Esophagus squamous epithelium (tissue), 4 donors: ENCODE measurements at regions not wholly inside any gene's neighbourhood (a gene's known extent, or its start where the extent isn't known, plus 50 kb on each side); places are given as distances from the start of the nearest gene placed in this dataset.

Source experiments
- POLR2A ChIP-seq, 4 donors: fragments of 450-650 bp; IDR thresholded peaks; one replicate each; pipeline ENCODE4 v1.6.1; 2017; ENCODE audit warnings: antibody characterized with exemption in 4 of 4, mild to moderate bottlenecking in 4 of 4, moderate library complexity in 3 of 4
- TF ChIP-seq, protein P1 (sequence below), 6 experiments: fragments of 450-650 bp in 4 of 6; fragments of 200-600 bp in 2 of 6; sonication (generic) in 2 of 6; IDR thresholded peaks; one replicate each; pipeline ENCODE4 v1.5.1; 2016 to 2019; ENCODE audit warnings: antibody characterized with exemption in 6 of 6, mild to moderate bottlenecking in 4 of 6, moderate library complexity in 4 of 6

- TF ChIP-seq, protein P1, sequence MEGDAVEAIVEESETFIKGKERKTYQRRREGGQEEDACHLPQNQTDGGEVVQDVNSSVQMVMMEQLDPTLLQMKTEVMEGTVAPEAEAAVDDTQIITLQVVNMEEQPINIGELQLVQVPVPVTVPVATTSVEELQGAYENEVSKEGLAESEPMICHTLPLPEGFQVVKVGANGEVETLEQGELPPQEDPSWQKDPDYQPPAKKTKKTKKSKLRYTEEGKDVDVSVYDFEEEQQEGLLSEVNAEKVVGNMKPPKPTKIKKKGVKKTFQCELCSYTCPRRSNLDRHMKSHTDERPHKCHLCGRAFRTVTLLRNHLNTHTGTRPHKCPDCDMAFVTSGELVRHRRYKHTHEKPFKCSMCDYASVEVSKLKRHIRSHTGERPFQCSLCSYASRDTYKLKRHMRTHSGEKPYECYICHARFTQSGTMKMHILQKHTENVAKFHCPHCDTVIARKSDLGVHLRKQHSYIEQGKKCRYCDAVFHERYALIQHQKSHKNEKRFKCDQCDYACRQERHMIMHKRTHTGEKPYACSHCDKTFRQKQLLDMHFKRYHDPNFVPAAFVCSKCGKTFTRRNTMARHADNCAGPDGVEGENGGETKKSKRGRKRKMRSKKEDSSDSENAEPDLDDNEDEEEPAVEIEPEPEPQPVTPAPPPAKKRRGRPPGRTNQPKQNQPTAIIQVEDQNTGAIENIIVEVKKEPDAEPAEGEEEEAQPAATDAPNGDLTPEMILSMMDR (IDR thresholded peaks at IDR 0.05): no peak
- TF ChIP-seq POLR2A (IDR thresholded peaks at IDR 0.05): no peak
These were observed 2135.9 kb downstream of the ARAP2 start for GRCh38 chr4:34108391-34108790.
